HepG2 (cell line): ENCODE measurements at regions not wholly inside any gene's neighbourhood (a gene's known extent, or its start where the extent isn't known, plus 50 kb on each side); places are given as distances from the start of the nearest gene placed in this dataset.

Experiments used
- ATAC-seq: fragments of 200-7000 bp; cut with Tn5 transposase; 3 replicates; pipeline ENCODE4 v1.9.1; 2020; ENCODE audit warnings: mild to moderate bottlenecking, moderate library complexity
- BruUV-seq: library from RNA; stranded (reverse); fragments of 400-500 nt; replicated peaks from 2 replicates; lab custom pipeline; 2021; lab: Mats Ljungman, UMichigan
- CTCF ChIA-PET: fragments of 300-600 bp; formaldehyde crosslinking; extraction: SDS; loops from one replicate; lab custom pipeline; 2021; ENCODE audit warnings: low total read pairs, inconsistent platforms, low intra/inter-chr PET ratio; lab: Yijun Ruan, JAX
- POLR2A ChIA-PET: fragments of 350-600 bp; sonication (Branson Sonifier 250); formaldehyde crosslinking; loops from one replicate; lab custom pipeline; 2020; ENCODE audit warnings: antibody characterized with exemption, inconsistent platforms; lab: Yijun Ruan, JAX
- DNase-seq: peaks from one replicate; pipeline ENCODE4 v3.0.0-alpha.2; 2015; ENCODE audit warnings: low spot score
- FAIRE-seq: peaks from 3 replicates; lab custom pipeline; 2011; peaks lifted over from hg19 to GRCh38; lab: Jason Lieb, UNC
- H2AFZ ChIP-seq: one replicate; pipeline ENCODE4 v1.6.1; 2011; ENCODE audit warnings: low read length, inconsistent platforms
- H3K27ac ChIP-seq: fragments of 300-600 bp; 3 replicates; pipeline ENCODE4 v1.8.0; 2011; ENCODE audit warnings: mixed run types, mild to moderate bottlenecking, mixed read lengths, low read length, inconsistent platforms; ENCODE audit not compliant: insufficient read depth; ENCODE audit errors: extremely low read length
- H3K27me3 ChIP-seq, 2 experiments: fragments of 200-600 bp in 1 of 2; 2 replicates in 1 of 2; 3 replicates in 1 of 2; pipeline versions ENCODE4 v1.6.0 to v1.8.0; 2011; ENCODE audit warnings: low read length in 2 of 2, mild to moderate bottlenecking in 2 of 2, moderate library complexity in 2 of 2, inconsistent platforms in 1 of 2; ENCODE audit not compliant: insufficient read depth in 2 of 2, control insufficient read depth in 1 of 2
- H3K36me3 ChIP-seq, 2 experiments: fragments of 200-600 bp in 1 of 2; replicated peaks in 1 of 2; 2 replicates in 1 of 2; 3 replicates in 1 of 2; pipeline versions ENCODE4 v1.5.1 to v1.8.0; 2011; ENCODE audit warnings: low read length in 2 of 2, inconsistent platforms in 1 of 2; ENCODE audit not compliant: insufficient read depth in 2 of 2, control insufficient read depth in 1 of 2
- H3K4me1 ChIP-seq: 2 replicates; pipeline ENCODE4 v1.5.1; 2012; ENCODE audit warnings: low read length, inconsistent platforms; ENCODE audit not compliant: insufficient read depth
- H3K4me2 ChIP-seq: 2 replicates; pipeline ENCODE4 v1.6.0; 2011; ENCODE audit warnings: low read depth, low read length, inconsistent platforms
- H3K4me3 ChIP-seq, 3 experiments: fragments of 200-600 bp in 1 of 3; sonication (generic), shearing (Covaris generic) in 1 of 3; replicated peaks in 1 of 3; 2 replicates each; pipeline ENCODE4 v1.5.1; 2011 to 2016; ENCODE audit warnings: low read length in 3 of 3, inconsistent platforms in 2 of 3, low read depth in 2 of 3, mild to moderate bottlenecking in 2 of 3, control low read depth in 1 of 3, mixed read lengths in 1 of 3; ENCODE audit not compliant: insufficient read depth in 1 of 3
- H3K79me2 ChIP-seq: one replicate; pipeline ENCODE4 v1.6.1; 2011; ENCODE audit warnings: low read length, inconsistent platforms; ENCODE audit not compliant: insufficient read depth
- H3K9ac ChIP-seq: 2 replicates; pipeline ENCODE4 v1.6.0; 2011; ENCODE audit warnings: mild to moderate bottlenecking, low read depth, low read length, inconsistent platforms; ENCODE audit not compliant: insufficient read depth
- H3K9me3 ChIP-seq: 2 replicates; pipeline ENCODE4 v1.5.1; 2012; ENCODE audit warnings: mild to moderate bottlenecking, low read length
- H4K20me1 ChIP-seq: 2 replicates; pipeline ENCODE4 v1.6.0; 2011; ENCODE audit warnings: inconsistent platforms, mild to moderate bottlenecking, low read length, moderate library complexity; ENCODE audit not compliant: insufficient read depth
- BCLAF1 ChIP-seq: fragments of 450-650 bp; IDR thresholded peaks from 2 replicates; pipeline ENCODE4 v1.6.1; 2017; ENCODE audit warnings: mild to moderate bottlenecking
- FOXK1 ChIP-seq: sonication (generic); formaldehyde crosslinking; IDR thresholded peaks from 2 replicates; pipeline ENCODE4 v1.4.0; 2020; ENCODE audit warnings: low read depth, missing genetic modification reagents, borderline replicate concordance
- GTF2F1 ChIP-seq: fragments of 150-350 bp; IDR thresholded peaks from 2 replicates; pipeline ENCODE4 v1.6.1; 2014; ENCODE audit warnings: low read length
- HOMEZ ChIP-seq: IDR thresholded peaks from 2 replicates; pipeline ENCODE4 v1.6.1; 2016; ENCODE audit warnings: low read depth
- PCBP2 ChIP-seq: fragments of 200-400 bp; formaldehyde crosslinking; optimal IDR thresholded peaks from 2 replicates; pipeline ENCODE3; 2018; ENCODE audit warnings: low read length, low read depth; ENCODE audit not compliant: poor library complexity, severe bottlenecking
- RARA ChIP-seq: IDR thresholded peaks from 2 replicates; pipeline ENCODE4 v1.6.1; 2016; ENCODE audit warnings: missing genetic modification reagents, missing compliant biosample characterization
- RERE ChIP-seq: IDR thresholded peaks from 2 replicates; pipeline ENCODE4 v1.6.1; 2016; ENCODE audit warnings: low read depth, missing genetic modification reagents, missing compliant biosample characterization
- ZNF274 ChIP-seq: sonication (generic); formaldehyde crosslinking; IDR thresholded peaks from 2 replicates; pipeline ENCODE4 v1.5.1; 2020; ENCODE audit warnings: mild to moderate bottlenecking, missing genetic modification reagents
- ZNF562 ChIP-seq: sonication (generic); formaldehyde crosslinking; IDR thresholded peaks from 2 replicates; pipeline ENCODE4 v1.8.0; 2022; ENCODE audit warnings: missing genetic modification reagents, borderline replicate concordance
- ZNF891 ChIP-seq: sonication (generic); formaldehyde crosslinking; IDR thresholded peaks from 2 replicates; pipeline ENCODE4 v1.5.0; 2020; ENCODE audit warnings: mild to moderate bottlenecking, missing genetic modification reagents
- WGBS: methylation state at CpG from one replicate; pipeline ENCODE4 v1.1.6; 2017; ENCODE audit warnings: low lambda C conversion rate; 5-methylcytosine and 5-hydroxymethylcytosine counted together
- in situ Hi-C: cut with HindIII; loops from 2 replicates; pipeline ENCODE4 v1.10.0; 2017; ENCODE audit warnings: low pct_unique_long_range_greater_than_20kb; ENCODE audit not compliant: extremely low pct_ligation_motif_present
- intact Hi-C: fragments of 100-400 bp; cut with micrococcal nuclease; formaldehyde crosslinking; loops from one replicate; pipeline ENCODE4 v1.10.0; 2022; ENCODE audit not compliant: unreplicated experiment
- TF ChIP-seq, protein P1 (sequence below): sonication (generic); formaldehyde crosslinking; IDR thresholded peaks from 2 replicates; pipeline ENCODE4 v1.4.0; 2020; ENCODE audit warnings: missing genetic modification reagents, mild to moderate bottlenecking, borderline replicate concordance

DNA sequence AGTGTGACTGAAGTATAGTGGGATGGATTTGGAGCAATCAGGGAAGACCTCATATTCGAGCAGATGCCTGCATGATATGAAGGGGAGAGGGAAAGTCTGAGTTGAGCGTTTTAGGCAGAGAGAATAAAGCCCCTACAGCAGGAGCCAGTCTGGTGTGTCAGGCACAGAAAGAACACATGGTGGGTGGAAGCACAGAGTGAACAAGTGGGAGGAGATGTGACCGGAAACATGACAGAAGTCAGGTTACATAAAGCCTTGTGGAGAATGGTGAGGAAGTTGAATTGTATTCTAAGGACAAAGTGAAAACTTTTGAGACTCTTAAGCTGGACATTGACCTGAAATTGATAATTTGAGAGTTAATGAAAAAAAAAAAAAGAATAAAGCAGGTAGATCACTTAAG lies 541.0 kb downstream of the PLOD2 start:
- Histone ChIP-seq H2AFZ (no peak overlapping the region), H3K4me3 (no peak overlapping the region), H4K20me1 (no peaks in the 10 kb centered on the region), H3K9ac (no peak overlapping the region), H3K27ac (no peak overlapping the region), H3K36me3 (no peaks in the 10 kb centered on the region), H3K4me1 (no peaks in the 10 kb centered on the region), H3K79me2 (no peaks in the 10 kb centered on the region), H3K27me3 (no peaks in the 10 kb centered on the region), H3K9me3 (no peaks in the 10 kb centered on the region), H3K4me2 (no peak overlapping the region)
- intact Hi-C loops (no loop called here), in situ Hi-C loops (no loop called here)
- no TSS peak for BruUV-seq
- ATAC-seq (no peak), DNase-seq (no peak), FAIRE-seq (no peak)
- 2% methylated on average over 3 of the region's 3 CpGs for WGBS
- ChIA-PET CTCF (no interaction called here), POLR2A (no interaction called here)
- TF ChIP-seq RARA (CRISPR knock-in tag) (no peak), HOMEZ (no peak), GTF2F1 (no peak), RERE (CRISPR knock-in tag) (no peak), ZNF891 (no peak), PCBP2 (no peak), BCLAF1 (no peak), FOXK1 (CRISPR knock-in tag) (no peak), ZNF274 (no peak), ZNF562 (CRISPR knock-in tag) (no peak)
- TF ChIP-seq, protein P1, sequence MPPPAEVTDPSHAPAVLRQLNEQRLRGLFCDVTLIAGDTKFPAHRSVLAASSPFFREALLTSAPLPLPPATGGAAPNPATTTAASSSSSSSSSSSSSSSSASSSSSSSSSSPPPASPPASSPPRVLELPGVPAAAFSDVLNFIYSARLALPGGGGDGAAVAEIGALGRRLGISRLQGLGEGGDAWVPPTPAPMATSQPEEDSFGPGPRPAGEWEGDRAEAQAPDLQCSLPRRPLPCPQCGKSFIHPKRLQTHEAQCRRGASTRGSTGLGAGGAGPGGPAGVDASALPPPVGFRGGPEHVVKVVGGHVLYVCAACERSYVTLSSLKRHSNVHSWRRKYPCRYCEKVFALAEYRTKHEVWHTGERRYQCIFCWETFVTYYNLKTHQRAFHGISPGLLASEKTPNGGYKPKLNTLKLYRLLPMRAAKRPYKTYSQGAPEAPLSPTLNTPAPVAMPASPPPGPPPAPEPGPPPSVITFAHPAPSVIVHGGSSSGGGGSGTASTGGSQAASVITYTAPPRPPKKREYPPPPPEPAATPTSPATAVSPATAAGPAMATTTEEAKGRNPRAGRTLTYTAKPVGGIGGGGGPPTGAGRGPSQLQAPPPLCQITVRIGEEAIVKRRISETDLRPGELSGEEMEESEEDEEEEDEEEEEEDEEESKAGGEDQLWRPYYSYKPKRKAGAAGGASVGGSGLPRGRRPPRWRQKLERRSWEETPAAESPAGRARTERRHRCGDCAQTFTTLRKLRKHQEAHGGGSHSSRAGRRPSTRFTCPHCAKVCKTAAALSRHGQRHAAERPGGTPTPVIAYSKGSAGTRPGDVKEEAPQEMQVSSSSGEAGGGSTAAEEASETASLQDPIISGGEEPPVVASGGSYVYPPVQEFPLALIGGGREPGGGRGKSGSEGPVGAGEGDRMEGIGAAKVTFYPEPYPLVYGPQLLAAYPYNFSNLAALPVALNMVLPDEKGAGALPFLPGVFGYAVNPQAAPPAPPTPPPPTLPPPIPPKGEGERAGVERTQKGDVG (CRISPR knock-in tag): no peak
